Sigmoid colon (tissue), 6 donors: ENCODE measurements at regions not wholly inside any gene's neighbourhood (a gene's known extent, or its start where the extent isn't known, plus 50 kb on each side); places are given as distances from the start of the nearest gene placed in this dataset.

ENCODE experiments used
- DNase-seq: peaks from one replicate; pipeline ENCODE4 v3.0.0-alpha.2; 2019
- H3K27ac ChIP-seq, 4 donors: fragments of 200-600 bp; sonication (generic); one replicate each; pipeline ENCODE4 v1.5.1; 2016 to 2019; ENCODE audit warnings: mild to moderate bottlenecking in 1 of 4
- H3K27me3 ChIP-seq, 3 donors: fragments of 200-600 bp; sonication (generic); one replicate each; pipeline ENCODE4 v1.5.1; 2019; ENCODE audit warnings: mild to moderate bottlenecking in 1 of 3
- H3K36me3 ChIP-seq, 4 donors: fragments of 200-600 bp; sonication (generic); one replicate each; pipeline ENCODE4 v1.5.1; 2016 to 2019
- H3K4me1 ChIP-seq, 4 donors: fragments of 200-600 bp; sonication (generic); one replicate each; pipeline ENCODE4 v1.5.1; 2017 to 2019
- H3K4me3 ChIP-seq, 4 donors: fragments of 200-600 bp; sonication (generic); one replicate each; pipeline ENCODE4 v1.5.1; 2017 to 2019; ENCODE audit warnings: mild to moderate bottlenecking in 2 of 4, moderate library complexity in 1 of 4
- H3K9me3 ChIP-seq, 4 donors: fragments of 200-600 bp in 3 of 4; sonication (generic) in 3 of 4; one replicate each; pipeline versions ENCODE4 v1.5.1 to v1.6.1; 2013 to 2019
- CTCF ChIP-seq, 4 experiments: fragments of 450-650 bp in 3 of 4; fragments of 200-600 bp in 1 of 4; IDR thresholded peaks; one replicate each; pipeline ENCODE4 v1.5.1; 2016 to 2019; ENCODE audit warnings: antibody characterized with exemption in 4 of 4, mild to moderate bottlenecking in 3 of 4, moderate library complexity in 2 of 4
- EP300 ChIP-seq, 4 donors: sonication (generic); formaldehyde crosslinking; IDR thresholded peaks; one replicate each; pipeline ENCODE4 v1.6.1; 2017; ENCODE audit warnings: antibody characterized with exemption in 4 of 4
- POLR2A ChIP-seq, 2 donors: fragments of 450-650 bp; IDR thresholded peaks; one replicate each; pipeline ENCODE4 v1.6.1; 2016; ENCODE audit warnings: antibody characterized with exemption in 2 of 2, mild to moderate bottlenecking in 2 of 2, moderate library complexity in 2 of 2
- POLR2AphosphoS5 ChIP-seq, 4 donors: sonication (generic); formaldehyde crosslinking; IDR thresholded peaks; one replicate each; pipeline ENCODE4 v1.6.1; 2017; ENCODE audit warnings: antibody characterized with exemption in 4 of 4
- WGBS, 2 donors: extraction: QIAGEN DNeasy Blood & Tissue Kit; methylation state at CpG; one replicate each; pipeline ENCODE4 v1.1.7; 2013; 5-methylcytosine and 5-hydroxymethylcytosine counted together
- intact Hi-C: fragments of 100-400 bp; cut with DNase I; formaldehyde crosslinking; loops from one replicate; pipeline ENCODE4 v1.15.1; 2023
- donor health status: healthy with polysubstance abuse.
- donor health status: healthy.

- no peak for TF ChIP-seq EP300 (IDR thresholded peaks at IDR 0.05)
- TF ChIP-seq POLR2A (IDR thresholded peaks at IDR 0.05), result no peak
- no peak for TF ChIP-seq CTCF (IDR thresholded peaks at IDR 0.05)
- no peak for TF ChIP-seq POLR2AphosphoS5 (IDR thresholded peaks at IDR 0.05)
- Histone ChIP-seq H3K4me1 (no peaks in the 10 kb centered on the region), H3K27me3 (no peaks in the 10 kb centered on the region), H3K27ac (no peak overlapping the region), H3K9me3 (no peaks in the 10 kb centered on the region), H3K36me3 (no peaks in the 10 kb centered on the region), H3K4me3 (no peak overlapping the region)
- intact Hi-C loops, result no loop called here
- DNase-seq, result no peak
- WGBS, 2 donors, result 80 to 84% methylated on average over 4 of the region's 4 CpGs
These were observed 538.0 kb downstream of the UTRN start for GRCh38 chr6:144823131-144823530.

DNA sequence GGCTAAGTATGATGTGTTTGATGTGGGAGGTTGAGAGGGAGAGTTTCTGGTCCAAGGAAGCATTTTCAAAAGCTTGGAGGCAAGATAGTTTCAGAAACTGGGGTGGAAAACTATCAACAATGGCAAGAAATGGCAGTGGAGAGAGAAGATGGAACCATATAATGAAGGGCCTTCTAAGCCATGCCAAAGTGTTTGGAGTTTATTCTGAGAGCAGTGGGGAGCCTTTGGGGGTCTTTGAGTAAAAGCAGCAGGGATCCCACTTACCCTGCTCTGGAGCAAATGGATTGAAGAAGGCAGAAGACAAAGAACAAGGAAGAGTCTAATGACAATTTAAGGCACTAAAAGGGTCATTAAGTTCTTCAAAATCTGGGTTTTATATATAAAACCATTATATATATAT, 538.9 kb downstream of the UTRN start:
- intact Hi-C loops, result no loop called here
- no peaks in the 10 kb centered on the region for H3K4me1 ChIP-seq
- H3K4me3 ChIP-seq, result no peak overlapping the region
- H3K27ac ChIP-seq, result no peak overlapping the region
- H3K36me3 ChIP-seq, result peaks cover 0 to 4% (median 0%) of the 10 kb centered on the region in 4 donors
- H3K27me3 ChIP-seq, result no peaks in the 10 kb centered on the region
- DNase-seq, result no peak
- TF ChIP-seq POLR2A (IDR thresholded peaks at IDR 0.05), result no peak
- no peak for TF ChIP-seq POLR2AphosphoS5 (IDR thresholded peaks at IDR 0.05)
- TF ChIP-seq EP300 (IDR thresholded peaks at IDR 0.05), result no peak
- TF ChIP-seq CTCF (IDR thresholded peaks at IDR 0.05), result no peak
- no peaks in the 10 kb centered on the region for H3K9me3 ChIP-seq

- TF ChIP-seq EP300 (IDR thresholded peaks at IDR 0.05) (no peak), CTCF (IDR thresholded peaks at IDR 0.05) (no peak), POLR2AphosphoS5 (IDR thresholded peaks at IDR 0.05) (no peak), POLR2A (IDR thresholded peaks at IDR 0.05) (no peak)
- 85 to 88% methylated on average over 6 of the region's 6 CpGs for WGBS, 2 donors
- H3K4me1 ChIP-seq, result no peaks in the 10 kb centered on the region
- intact Hi-C loops, result no loop called here
- H3K36me3 ChIP-seq, result peaks cover 0 to 40% (median 7%) of the 10 kb centered on the region in 4 donors
- no peak for DNase-seq
- H3K27ac ChIP-seq, result no peak overlapping the region
- no peaks in the 10 kb centered on the region for H3K9me3 ChIP-seq
- H3K4me3 ChIP-seq, result no peak overlapping the region
- no peaks in the 10 kb centered on the region for H3K27me3 ChIP-seq
These were observed 549.4 kb downstream of the UTRN start for GRCh38 chr6:144834426-144835038.

GRCh38 chr6:144835322-144835973, 550.3 kb downstream of the UTRN start:
- intact Hi-C loops, result no loop called here
- H3K9me3 ChIP-seq, result no peaks in the 10 kb centered on the region
- DNase-seq, result no peak
- no peaks in the 10 kb centered on the region for H3K4me1 ChIP-seq
- H3K27me3 ChIP-seq, result no peaks in the 10 kb centered on the region
- no peak overlapping the region for H3K4me3 ChIP-seq
- no peak overlapping the region for H3K27ac ChIP-seq
- TF ChIP-seq EP300 (IDR thresholded peaks at IDR 0.05) (no peak), POLR2AphosphoS5 (IDR thresholded peaks at IDR 0.05) (no peak), CTCF (IDR thresholded peaks at IDR 0.05) (no peak), POLR2A (IDR thresholded peaks at IDR 0.05) (no peak)
- H3K36me3 ChIP-seq, result peaks cover 0 to 41% (median 7%) of the 10 kb centered on the region in 4 donors
- 92 to 95% methylated on average over 6 of the region's 6 CpGs for WGBS, 2 donors
